Endodermal cell (in vitro differentiated cells): ENCODE measurements at regions not wholly inside any gene's neighbourhood (a gene's known extent, or its start where the extent isn't known, plus 50 kb on each side); places are given as distances from the start of the nearest gene placed in this dataset.
"Not testable (repeated sequence)": the region's sequence is repeated elsewhere in the genome, so short reads cannot be mapped to it uniquely, and the experiment has no call there.

Experiments
- DNase-seq: peaks from one replicate; pipeline ENCODE4 v3.0.0-alpha.2; 2017
- H3K27ac ChIP-seq: 2 replicates; pipeline ENCODE4 v1.5.1; 2013; ENCODE audit warnings: mild to moderate bottlenecking, low read depth, low read length, moderate library complexity
- H3K27me3 ChIP-seq: 2 replicates; pipeline ENCODE4 v1.6.1; 2013; ENCODE audit warnings: mild to moderate bottlenecking, low read length, moderate library complexity; ENCODE audit not compliant: insufficient read depth, control insufficient read depth, poor library complexity, severe bottlenecking
- H3K36me3 ChIP-seq: 2 replicates; pipeline ENCODE4 v1.7.0; 2013; ENCODE audit warnings: mild to moderate bottlenecking, low read length, moderate library complexity; ENCODE audit not compliant: control insufficient read depth, insufficient read depth
- H3K4me1 ChIP-seq: one replicate; pipeline ENCODE4 v1.7.0; 2013; ENCODE audit warnings: low read length; ENCODE audit not compliant: control insufficient read depth, insufficient read depth
- H3K4me3 ChIP-seq: 2 replicates; pipeline ENCODE4 v1.5.1; 2013; ENCODE audit warnings: mild to moderate bottlenecking, low read length, moderate library complexity
- H3K9ac ChIP-seq: 2 replicates; pipeline ENCODE4 v1.6.1; 2013; ENCODE audit warnings: mild to moderate bottlenecking, low read length, moderate library complexity; ENCODE audit not compliant: poor library complexity, severe bottlenecking; ENCODE audit errors: extremely low read depth
- H3K9me3 ChIP-seq: 2 replicates; pipeline ENCODE4 v1.6.1; 2013; ENCODE audit warnings: mild to moderate bottlenecking, low read length, moderate library complexity; ENCODE audit not compliant: control insufficient read depth
- H3K27ac Mint-ChIP-seq: 2 replicates; pipeline ENCODE4 v1.8.0; 2020; ENCODE audit warnings: mixed read lengths
- H3K27me3 Mint-ChIP-seq: 2 replicates; pipeline ENCODE4 v1.8.0; 2021; ENCODE audit warnings: mild to moderate bottlenecking, mixed read lengths; ENCODE audit not compliant: insufficient read depth
- H3K36me3 Mint-ChIP-seq: 2 replicates; pipeline ENCODE4 v1.8.0; 2020; ENCODE audit warnings: low read depth, mixed read lengths
- H3K4me1 Mint-ChIP-seq: 2 replicates; pipeline ENCODE4 v1.8.0; 2020; ENCODE audit warnings: mixed read lengths
- H3K4me3 Mint-ChIP-seq: 2 replicates; pipeline ENCODE4 v1.8.0; 2020; ENCODE audit warnings: mild to moderate bottlenecking, moderate library complexity, mixed read lengths
- H3K9me3 Mint-ChIP-seq: 2 replicates; pipeline ENCODE4 v1.8.0; 2020; ENCODE audit warnings: mild to moderate bottlenecking, mixed read lengths
- CTCF ChIP-seq: fragments of 200-600 bp; sonication (generic); conservative IDR thresholded peaks from 2 replicates; pipeline ENCODE4 v1.5.0; 2021; ENCODE audit warnings: antibody characterized with exemption, mild to moderate bottlenecking
- WGBS, 2 experiments: methylation state at CpG; one replicate each; pipeline versions ENCODE4 v1.1.5 to v1.1.7; 2013; ENCODE audit warnings: missing lambda C conversion rate in 2 of 2, mixed read lengths in 1 of 2; ENCODE audit not compliant: insufficient coverage in 1 of 2, insufficient read length in 1 of 2; 5-methylcytosine and 5-hydroxymethylcytosine counted together

- not testable (repeated sequence) for H3K27ac Mint-ChIP-seq, DNase-seq, H3K9me3 Mint-ChIP-seq, H3K4me3 Mint-ChIP-seq, H3K36me3 ChIP-seq, H3K4me1 ChIP-seq, H3K9me3 ChIP-seq, H3K4me1 Mint-ChIP-seq, H3K27me3 ChIP-seq, H3K27me3 Mint-ChIP-seq, H3K9ac ChIP-seq, H3K4me3 ChIP-seq, H3K27ac ChIP-seq, H3K36me3 Mint-ChIP-seq
- 77 to 100% methylated on average over 1 to 2 of the region's 2 CpGs for WGBS, 2 experiments
Measured at GRCh38 chr1:234784108-234784507, 174.1 kb upstream of the IRF2BP2 start.

GRCh38 chr1:234782791-234783190, 172.8 kb upstream of the IRF2BP2 start:
- no peak for TF ChIP-seq CTCF
- Histone ChIP-seq H3K27me3 (peaks cover 18% of the 10 kb centered on the region), H3K27ac (no peak overlapping the region), H3K9ac (no peak overlapping the region), H3K4me1 (no peaks in the 10 kb centered on the region), H3K36me3 (no peaks in the 10 kb centered on the region), H3K4me3 (no peak overlapping the region), H3K9me3 (no peaks in the 10 kb centered on the region)
- Mint-ChIP-seq H3K36me3 (no peaks in the 10 kb centered on the region), H3K4me1 (peaks cover 5% of the 10 kb centered on the region), H3K27me3 (no peaks in the 10 kb centered on the region), H3K27ac (no peak overlapping the region), H3K4me3 (no peak overlapping the region), H3K9me3 (no peaks in the 10 kb centered on the region)
- DNase-seq, result peak; percentile 72
- 78 to 79% methylated on average over 2 of the region's 2 CpGs for whole genome bisulfite sequencing, 2 experiments

GRCh38 chr1:234782105-234782751, 172.2 kb upstream of the IRF2BP2 start:
- Mint-ChIP-seq H3K9me3 (no peaks in the 10 kb centered on the region), H3K27me3 (no peaks in the 10 kb centered on the region), H3K27ac (no peak overlapping the region), H3K4me1 (peaks cover 5% of the 10 kb centered on the region), H3K4me3 (no peak overlapping the region), H3K36me3 (no peaks in the 10 kb centered on the region)
- Histone ChIP-seq H3K9ac (no peak overlapping the region), H3K27ac (no peak overlapping the region), H3K4me3 (no peak overlapping the region), H3K27me3 (peaks cover 24% of the 10 kb centered on the region), H3K4me1 (no peaks in the 10 kb centered on the region), H3K36me3 (no peaks in the 10 kb centered on the region), H3K9me3 (no peaks in the 10 kb centered on the region)
- no peak for TF ChIP-seq CTCF
- DNase-seq, result no peak
- 89 to 93% methylated on average over 7 of the region's 7 CpGs for WGBS, 2 experiments
